ENCODE measurements at regions not wholly inside any gene's neighbourhood (a gene's known extent, or its start where the extent isn't known, plus 50 kb on each side); places are given as distances from the start of the nearest gene placed in this dataset.

- TF ChIP-seq CTCF (IDR thresholded peaks at IDR 0.05): no peak
- TF ChIP-seq EZH2 (IDR thresholded peaks at IDR 0.05): no peak
- no peak for TF ChIP-seq EZH2phosphoT487 (IDR thresholded peaks at IDR 0.05)
Measured at GRCh38 chr6:105769987-105770386, 316.1 kb upstream of the PRDM1 start.

All from neural progenitor cell (in vitro differentiated cells).